ENCODE measurements at regions not wholly inside any gene's neighbourhood (a gene's known extent, or its start where the extent isn't known, plus 50 kb on each side); places are given as distances from the start of the nearest gene placed in this dataset.

DNA sequence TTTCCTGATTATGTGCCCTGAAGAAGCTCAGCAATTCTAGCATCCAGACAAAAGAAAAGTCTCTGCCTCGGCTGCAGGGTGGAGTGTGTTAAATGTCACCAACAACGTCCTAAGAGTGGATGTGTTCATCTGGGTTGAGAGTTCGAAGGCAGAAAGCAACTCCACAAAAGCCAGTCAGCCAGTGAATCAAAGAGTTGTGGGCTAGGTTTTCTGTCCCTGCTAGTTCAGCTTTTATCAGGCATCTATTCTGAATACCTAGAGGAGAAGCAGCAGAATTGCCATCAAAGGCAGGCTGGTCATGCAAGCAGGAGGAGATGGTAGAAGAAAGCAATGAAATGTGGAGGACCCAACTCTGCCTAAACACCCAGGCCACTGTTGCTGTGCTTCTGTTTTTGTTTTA lies 205.2 kb downstream of the KLF6 start:
- TF ChIP-seq, protein P1, sequence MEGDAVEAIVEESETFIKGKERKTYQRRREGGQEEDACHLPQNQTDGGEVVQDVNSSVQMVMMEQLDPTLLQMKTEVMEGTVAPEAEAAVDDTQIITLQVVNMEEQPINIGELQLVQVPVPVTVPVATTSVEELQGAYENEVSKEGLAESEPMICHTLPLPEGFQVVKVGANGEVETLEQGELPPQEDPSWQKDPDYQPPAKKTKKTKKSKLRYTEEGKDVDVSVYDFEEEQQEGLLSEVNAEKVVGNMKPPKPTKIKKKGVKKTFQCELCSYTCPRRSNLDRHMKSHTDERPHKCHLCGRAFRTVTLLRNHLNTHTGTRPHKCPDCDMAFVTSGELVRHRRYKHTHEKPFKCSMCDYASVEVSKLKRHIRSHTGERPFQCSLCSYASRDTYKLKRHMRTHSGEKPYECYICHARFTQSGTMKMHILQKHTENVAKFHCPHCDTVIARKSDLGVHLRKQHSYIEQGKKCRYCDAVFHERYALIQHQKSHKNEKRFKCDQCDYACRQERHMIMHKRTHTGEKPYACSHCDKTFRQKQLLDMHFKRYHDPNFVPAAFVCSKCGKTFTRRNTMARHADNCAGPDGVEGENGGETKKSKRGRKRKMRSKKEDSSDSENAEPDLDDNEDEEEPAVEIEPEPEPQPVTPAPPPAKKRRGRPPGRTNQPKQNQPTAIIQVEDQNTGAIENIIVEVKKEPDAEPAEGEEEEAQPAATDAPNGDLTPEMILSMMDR (IDR thresholded peaks at IDR 0.05) = no peak
- TF ChIP-seq EP300 (IDR thresholded peaks at IDR 0.05) = no peak
